PC-9 (cell line): ENCODE measurements at regions not wholly inside any gene's neighbourhood (a gene's known extent, or its start where the extent isn't known, plus 50 kb on each side); places are given as distances from the start of the nearest gene placed in this dataset.

Experiments
- EZH2 ChIP-seq: fragments of 200-600 bp; sonication (generic); IDR thresholded peaks from 2 replicates; pipeline ENCODE4 v1.8.0; 2017; ENCODE audit warnings: antibody characterized with exemption, low read depth
- TF ChIP-seq, protein P1 (sequence below): fragments of 200-600 bp; sonication (generic); conservative IDR thresholded peaks from 2 replicates; pipeline ENCODE4 v1.6.1; 2017; ENCODE audit warnings: mixed run types, antibody characterized with exemption, mild to moderate bottlenecking, moderate library complexity

DNA sequence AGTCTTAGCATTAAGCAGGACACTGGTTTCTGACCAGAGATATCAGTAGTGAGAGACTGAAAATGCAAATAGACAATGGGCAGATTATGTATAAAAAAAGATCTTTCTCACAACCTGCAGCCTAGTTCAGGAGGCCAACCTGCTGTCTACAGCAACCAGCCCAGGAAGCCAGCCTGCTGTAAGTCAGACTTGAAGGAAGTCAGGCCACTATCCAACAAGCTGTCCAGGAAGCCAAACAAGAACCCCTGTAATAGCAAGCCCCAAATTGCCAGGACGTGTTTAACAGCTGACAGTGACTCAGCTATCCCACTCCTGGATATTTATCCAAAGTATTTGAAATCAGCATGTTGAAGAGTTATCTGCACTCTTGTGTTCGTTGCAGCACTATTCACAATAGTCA lies 121.8 kb upstream of the SPIN1 start:
- TF ChIP-seq, protein P1, sequence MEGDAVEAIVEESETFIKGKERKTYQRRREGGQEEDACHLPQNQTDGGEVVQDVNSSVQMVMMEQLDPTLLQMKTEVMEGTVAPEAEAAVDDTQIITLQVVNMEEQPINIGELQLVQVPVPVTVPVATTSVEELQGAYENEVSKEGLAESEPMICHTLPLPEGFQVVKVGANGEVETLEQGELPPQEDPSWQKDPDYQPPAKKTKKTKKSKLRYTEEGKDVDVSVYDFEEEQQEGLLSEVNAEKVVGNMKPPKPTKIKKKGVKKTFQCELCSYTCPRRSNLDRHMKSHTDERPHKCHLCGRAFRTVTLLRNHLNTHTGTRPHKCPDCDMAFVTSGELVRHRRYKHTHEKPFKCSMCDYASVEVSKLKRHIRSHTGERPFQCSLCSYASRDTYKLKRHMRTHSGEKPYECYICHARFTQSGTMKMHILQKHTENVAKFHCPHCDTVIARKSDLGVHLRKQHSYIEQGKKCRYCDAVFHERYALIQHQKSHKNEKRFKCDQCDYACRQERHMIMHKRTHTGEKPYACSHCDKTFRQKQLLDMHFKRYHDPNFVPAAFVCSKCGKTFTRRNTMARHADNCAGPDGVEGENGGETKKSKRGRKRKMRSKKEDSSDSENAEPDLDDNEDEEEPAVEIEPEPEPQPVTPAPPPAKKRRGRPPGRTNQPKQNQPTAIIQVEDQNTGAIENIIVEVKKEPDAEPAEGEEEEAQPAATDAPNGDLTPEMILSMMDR = no peak
- no peak for TF ChIP-seq EZH2
